ENCODE measurements at regions not wholly inside any gene's neighbourhood (a gene's known extent, or its start where the extent isn't known, plus 50 kb on each side); places are given as distances from the start of the nearest gene placed in this dataset.

- peak; percentile 23 for DNase-seq
- intact Hi-C loops (cut with DNase I): no loop called here
- H3K4me1 ChIP-seq: no peaks in the 10 kb centered on the region
- TF ChIP-seq CTCF (IDR thresholded peaks at IDR 0.05): no peak
- H3K27ac ChIP-seq: peak overlapping the region; percentile 32
- no peaks in the 10 kb centered on the region for H3K27me3 ChIP-seq
- no peak overlapping the region for H3K4me3 ChIP-seq
- H3K36me3 ChIP-seq: no peaks in the 10 kb centered on the region
- H3K9me3 ChIP-seq: no peaks in the 10 kb centered on the region
- no peak overlapping the region for H3K9ac ChIP-seq (ENCODE audit: low read depth in 2 of 2, low read length in 2 of 2)
These were observed 73.8 kb upstream of the SFMBT2 start for GRCh38 chr10:7484456-7485243.

GRCh38 chr10:7483848-7484247 is 73.0 kb upstream of the SFMBT2 start:
- peak overlapping the region; percentile 32 for H3K27ac ChIP-seq
- no peaks in the 10 kb centered on the region for H3K4me1 ChIP-seq
- DNase-seq: no peak
- H3K36me3 ChIP-seq: no peaks in the 10 kb centered on the region
- intact Hi-C loops (cut with DNase I): no loop called here
- no peak overlapping the region for H3K4me3 ChIP-seq
- TF ChIP-seq CTCF (IDR thresholded peaks at IDR 0.05): no peak
- H3K27me3 ChIP-seq: no peaks in the 10 kb centered on the region
- no peak overlapping the region for H3K9ac ChIP-seq (ENCODE audit: low read depth in 2 of 2, low read length in 2 of 2)
- no peaks in the 10 kb centered on the region for H3K9me3 ChIP-seq

GRCh38 chr10:7482992-7483391 is 72.2 kb upstream of the SFMBT2 start:
- Histone ChIP-seq H3K9me3 (no peaks in the 10 kb centered on the region), H3K27ac (no peak overlapping the region), H3K4me1 (no peaks in the 10 kb centered on the region), H3K27me3 (no peaks in the 10 kb centered on the region), H3K36me3 (no peaks in the 10 kb centered on the region), H3K9ac (ENCODE audit: low read depth in 2 of 2, low read length in 2 of 2) (no peak overlapping the region), H3K4me3 (no peak overlapping the region)
- intact Hi-C loops (cut with DNase I): no loop called here
- DNase-seq: no peak
- TF ChIP-seq CTCF (IDR thresholded peaks at IDR 0.05): no peak

GRCh38 chr10:7481368-7481765 is 70.5 kb upstream of the SFMBT2 start:
- no peak for DNase-seq
- no peaks in the 10 kb centered on the region for H3K9me3 ChIP-seq
- intact Hi-C loops (cut with DNase I): no loop called here
- no peak overlapping the region for H3K9ac ChIP-seq (ENCODE audit: low read depth in 2 of 2, low read length in 2 of 2)
- no peak for TF ChIP-seq CTCF (IDR thresholded peaks at IDR 0.05)
- H3K4me1 ChIP-seq: no peaks in the 10 kb centered on the region
- H3K27me3 ChIP-seq: no peaks in the 10 kb centered on the region
- no peak overlapping the region for H3K4me3 ChIP-seq
- H3K27ac ChIP-seq: no peak overlapping the region
- no peaks in the 10 kb centered on the region for H3K36me3 ChIP-seq

- H3K9me3 ChIP-seq: no peaks in the 10 kb centered on the region
- no peaks in the 10 kb centered on the region for H3K27me3 ChIP-seq
- H3K4me3 ChIP-seq: no peak overlapping the region
- no peak overlapping the region for H3K9ac ChIP-seq (ENCODE audit: low read depth in 2 of 2, low read length in 2 of 2)
- DNase-seq: no peak
- no peaks in the 10 kb centered on the region for H3K36me3 ChIP-seq
- H3K27ac ChIP-seq: no peak overlapping the region
- TF ChIP-seq CTCF (IDR thresholded peaks at IDR 0.05): no peak
- intact Hi-C loops (cut with DNase I): no loop called here
- no peaks in the 10 kb centered on the region for H3K4me1 ChIP-seq
These were observed 70.0 kb upstream of the SFMBT2 start for GRCh38 chr10:7480742-7481367.

All from colonic mucosa (tissue), 4 donors.